Nephron (organoid): ENCODE measurements at regions not wholly inside any gene's neighbourhood (a gene's known extent, or its start where the extent isn't known, plus 50 kb on each side); places are given as distances from the start of the nearest gene placed in this dataset.

ENCODE experiments used
- H3K27ac Mint-ChIP-seq, 3 experiments: 2 replicates each; pipeline ENCODE4 v1.8.0; 2020; ENCODE audit warnings: mixed read lengths in 3 of 3, mild to moderate bottlenecking in 2 of 3, moderate library complexity in 1 of 3
- H3K27me3 Mint-ChIP-seq: 2 replicates; pipeline ENCODE4 v1.8.0; 2021; ENCODE audit warnings: low read depth, mild to moderate bottlenecking, moderate library complexity, mixed read lengths
- H3K36me3 Mint-ChIP-seq: 2 replicates; pipeline ENCODE4 v1.8.0; 2020; ENCODE audit warnings: low read depth, mixed read lengths
- H3K4me1 Mint-ChIP-seq: 2 replicates; pipeline ENCODE4 v1.8.0; 2020; ENCODE audit warnings: mixed read lengths
- H3K4me3 Mint-ChIP-seq, 3 experiments: 2 replicates each; pipeline ENCODE4 v1.8.0; 2020; ENCODE audit warnings: mild to moderate bottlenecking in 3 of 3, mixed read lengths in 3 of 3, moderate library complexity in 2 of 3
- H3K9me3 Mint-ChIP-seq: 2 replicates; pipeline ENCODE4 v1.8.0; 2020; ENCODE audit warnings: mixed read lengths
- TF ChIP-seq, protein P1 (sequence below), 3 experiments: fragments of 200-600 bp; sonication (generic); IDR thresholded peaks; one replicate each; pipeline ENCODE4 v1.5.0; 2021; ENCODE audit warnings: antibody characterized with exemption in 3 of 3; ENCODE audit not compliant: unreplicated experiment in 3 of 3

DNA sequence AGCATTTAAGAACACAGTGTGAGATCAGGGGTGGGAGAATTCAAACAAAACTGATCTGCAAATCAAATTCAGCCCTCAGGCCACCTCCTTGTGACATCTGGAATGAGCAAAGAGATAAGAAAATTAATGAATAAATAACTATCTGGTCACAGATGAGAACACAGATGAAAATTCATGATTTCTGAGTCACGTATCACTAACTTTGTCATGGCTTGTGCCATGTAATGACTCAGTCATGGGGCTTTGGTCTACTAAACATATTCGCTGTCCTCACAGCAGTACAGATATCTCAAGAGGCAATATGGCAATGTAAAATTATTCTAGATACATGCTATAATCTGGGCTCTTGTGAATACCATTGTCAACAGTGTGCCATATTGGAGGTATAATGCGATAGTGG is 274.4 kb downstream of the MAN2A1 start:
- Mint-ChIP-seq H3K4me3 (no peak overlapping the region), H3K27ac (peak overlapping the region in 1 of 3 experiments; percentile 25), H3K4me1 (no peaks in the 10 kb centered on the region), H3K36me3 (no peaks in the 10 kb centered on the region), H3K9me3 (no peaks in the 10 kb centered on the region), H3K27me3 (no peaks in the 10 kb centered on the region)
- TF ChIP-seq, protein P1, sequence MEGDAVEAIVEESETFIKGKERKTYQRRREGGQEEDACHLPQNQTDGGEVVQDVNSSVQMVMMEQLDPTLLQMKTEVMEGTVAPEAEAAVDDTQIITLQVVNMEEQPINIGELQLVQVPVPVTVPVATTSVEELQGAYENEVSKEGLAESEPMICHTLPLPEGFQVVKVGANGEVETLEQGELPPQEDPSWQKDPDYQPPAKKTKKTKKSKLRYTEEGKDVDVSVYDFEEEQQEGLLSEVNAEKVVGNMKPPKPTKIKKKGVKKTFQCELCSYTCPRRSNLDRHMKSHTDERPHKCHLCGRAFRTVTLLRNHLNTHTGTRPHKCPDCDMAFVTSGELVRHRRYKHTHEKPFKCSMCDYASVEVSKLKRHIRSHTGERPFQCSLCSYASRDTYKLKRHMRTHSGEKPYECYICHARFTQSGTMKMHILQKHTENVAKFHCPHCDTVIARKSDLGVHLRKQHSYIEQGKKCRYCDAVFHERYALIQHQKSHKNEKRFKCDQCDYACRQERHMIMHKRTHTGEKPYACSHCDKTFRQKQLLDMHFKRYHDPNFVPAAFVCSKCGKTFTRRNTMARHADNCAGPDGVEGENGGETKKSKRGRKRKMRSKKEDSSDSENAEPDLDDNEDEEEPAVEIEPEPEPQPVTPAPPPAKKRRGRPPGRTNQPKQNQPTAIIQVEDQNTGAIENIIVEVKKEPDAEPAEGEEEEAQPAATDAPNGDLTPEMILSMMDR (IDR thresholded peaks at IDR 0.05; ENCODE audit: unreplicated experiment in 3 of 3), result no peak

DNA sequence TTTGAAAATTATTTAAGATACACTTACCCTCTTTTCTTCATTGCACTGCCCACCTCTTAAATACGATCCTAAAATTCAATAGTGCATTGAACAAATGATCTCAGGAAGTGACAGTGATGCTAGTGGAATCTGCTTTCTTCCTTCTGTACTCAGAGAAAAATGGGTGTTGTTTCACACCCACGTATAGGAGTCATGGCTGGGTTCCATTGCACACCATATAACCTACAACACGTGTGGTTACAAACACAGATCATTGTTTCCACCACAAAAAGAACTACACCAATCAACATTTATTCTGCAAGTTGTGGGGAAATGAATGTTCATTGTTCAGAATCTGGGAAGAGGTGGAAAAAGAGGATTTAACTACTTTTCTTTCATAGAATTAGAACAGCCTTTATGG is 275.9 kb downstream of the MAN2A1 start:
- Mint-ChIP-seq H3K27ac (no peak overlapping the region), H3K36me3 (no peaks in the 10 kb centered on the region), H3K9me3 (no peaks in the 10 kb centered on the region), H3K4me3 (no peak overlapping the region), H3K27me3 (no peaks in the 10 kb centered on the region), H3K4me1 (no peaks in the 10 kb centered on the region)
- TF ChIP-seq, protein P1 (IDR thresholded peaks at IDR 0.05; ENCODE audit: unreplicated experiment in 3 of 3), result no peak

DNA sequence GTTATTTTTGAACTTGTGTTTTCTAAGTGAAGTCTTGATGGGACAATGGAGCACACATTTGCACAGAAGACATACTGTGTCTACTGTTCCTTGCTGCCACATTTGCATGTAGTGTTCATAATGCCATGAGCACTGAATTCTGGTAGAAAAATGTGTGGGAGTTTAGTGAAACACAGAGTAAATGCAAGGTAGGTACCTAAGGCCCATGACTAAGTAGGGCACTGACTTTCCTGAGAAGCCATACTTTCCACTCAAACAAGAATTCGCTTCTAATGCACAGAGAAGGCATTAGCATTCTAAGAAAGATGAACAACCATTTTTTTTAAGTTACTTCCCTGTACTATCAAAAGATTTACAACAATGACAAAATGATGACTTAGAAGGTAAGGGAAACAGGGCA is 282.2 kb downstream of the MAN2A1 start:
- Mint-ChIP-seq H3K9me3 (no peaks in the 10 kb centered on the region), H3K4me3 (no peak overlapping the region), H3K36me3 (no peaks in the 10 kb centered on the region), H3K4me1 (no peaks in the 10 kb centered on the region), H3K27ac (no peak overlapping the region), H3K27me3 (no peaks in the 10 kb centered on the region)
- TF ChIP-seq, protein P1 (IDR thresholded peaks at IDR 0.05; ENCODE audit: unreplicated experiment in 3 of 3), result no peak

DNA sequence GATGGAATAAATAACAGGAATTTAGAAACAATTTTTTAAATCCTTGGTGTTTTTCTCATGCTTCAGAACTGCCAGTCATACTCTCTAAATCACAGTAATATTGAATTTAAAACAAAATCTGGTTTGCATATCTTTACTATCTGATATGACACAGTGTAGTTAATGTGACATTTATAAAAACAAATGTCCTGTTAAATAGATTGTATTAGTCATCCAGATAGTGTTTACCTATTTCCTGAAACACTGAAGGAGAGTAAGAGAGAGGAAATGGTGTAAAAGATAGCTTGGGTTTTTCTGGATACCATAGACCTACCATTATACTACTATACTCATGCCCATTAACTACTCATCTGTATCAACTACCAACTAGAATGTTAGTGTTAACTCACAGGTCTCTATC is 292.3 kb downstream of the MAN2A1 start:
- Mint-ChIP-seq H3K27ac (no peak overlapping the region), H3K9me3 (no peaks in the 10 kb centered on the region), H3K4me1 (peaks cover 12% of the 10 kb centered on the region), H3K27me3 (no peaks in the 10 kb centered on the region), H3K36me3 (no peaks in the 10 kb centered on the region), H3K4me3 (no peak overlapping the region)
- TF ChIP-seq, protein P1 (IDR thresholded peaks at IDR 0.05; ENCODE audit: unreplicated experiment in 3 of 3), result no peak

DNA sequence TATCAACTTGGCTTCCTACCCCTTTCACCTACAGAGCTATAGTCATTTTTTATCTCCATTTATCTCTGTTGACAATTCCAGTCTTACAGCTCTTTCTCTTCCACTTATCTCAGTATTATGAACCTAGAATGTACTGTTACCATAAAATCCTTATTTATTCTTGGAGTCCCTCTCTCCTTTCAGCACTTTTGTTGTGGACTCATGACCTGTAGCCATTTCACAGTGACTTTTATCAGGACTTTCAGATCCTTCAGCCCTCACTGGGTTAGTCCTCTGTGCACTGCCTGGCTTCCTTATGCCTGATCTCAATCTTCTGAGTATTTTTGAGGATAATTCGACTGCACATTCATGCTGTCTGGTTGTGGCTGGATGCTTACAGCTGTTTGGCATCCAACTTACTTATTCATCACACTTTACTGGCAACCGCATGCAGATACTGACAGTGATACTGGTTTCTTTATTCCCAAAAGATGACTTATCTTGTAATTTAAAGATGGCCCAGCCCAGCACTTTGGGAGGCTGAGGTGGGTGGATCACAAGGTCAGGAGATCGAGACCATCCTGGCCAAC is 293.3 kb downstream of the MAN2A1 start:
- no peaks in the 10 kb centered on the region for H3K27me3 Mint-ChIP-seq
- H3K9me3 Mint-ChIP-seq, result no peaks in the 10 kb centered on the region
- H3K4me3 Mint-ChIP-seq, result no peak overlapping the region
- H3K27ac Mint-ChIP-seq, result no peak overlapping the region
- TF ChIP-seq, protein P1 (IDR thresholded peaks at IDR 0.05; ENCODE audit: unreplicated experiment in 3 of 3), result no peak
- H3K36me3 Mint-ChIP-seq, result no peaks in the 10 kb centered on the region
- peaks cover 16% of the 10 kb centered on the region for H3K4me1 Mint-ChIP-seq

DNA sequence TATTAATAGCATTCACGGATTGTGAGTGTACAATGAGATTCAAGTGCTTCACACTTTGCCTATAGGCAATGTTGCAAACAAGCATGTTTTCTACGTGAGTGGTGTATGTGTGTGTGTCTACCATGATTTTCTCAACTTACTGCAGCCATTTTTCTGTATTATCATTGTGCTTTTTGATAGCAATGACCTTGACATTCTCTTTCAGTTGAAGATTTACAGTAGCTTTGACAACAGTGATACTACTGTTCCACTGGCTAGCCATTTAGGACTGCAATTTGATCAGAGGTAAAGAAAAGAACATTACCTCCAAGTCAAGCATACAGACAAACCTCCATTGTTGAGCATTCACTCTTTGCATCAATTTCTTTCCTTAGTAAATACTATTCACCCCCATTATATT is 297.0 kb downstream of the MAN2A1 start:
- no peaks in the 10 kb centered on the region for H3K9me3 Mint-ChIP-seq
- H3K36me3 Mint-ChIP-seq, result no peaks in the 10 kb centered on the region

More for the DNA sequence above, 297.0 kb downstream of the MAN2A1 start:
- Mint-ChIP-seq H3K27ac (no peak overlapping the region), H3K27me3 (no peaks in the 10 kb centered on the region), H3K4me3 (no peak overlapping the region), H3K4me1 (peaks cover 11% of the 10 kb centered on the region)
- TF ChIP-seq, protein P1 (IDR thresholded peaks at IDR 0.05; ENCODE audit: unreplicated experiment in 3 of 3), result no peak
